Stimulated activated CD8-positive, alpha-beta memory T cell treated with anti-CD3 and anti-CD28 coated beads, Interleukin-4, amount 100 ng/mL, for 4 hours (primary cell): ENCODE measurements at regions not wholly inside any gene's neighbourhood (a gene's known extent, or its start where the extent isn't known, plus 50 kb on each side); places are given as distances from the start of the nearest gene placed in this dataset.

Experiments
- DNase-seq, 2 donors: peaks; one replicate each; pipeline ENCODE4 v3.0.0-alpha.2; 2020; ENCODE audit warnings: low read depth in 2 of 2, low spot score in 1 of 2

DNA sequence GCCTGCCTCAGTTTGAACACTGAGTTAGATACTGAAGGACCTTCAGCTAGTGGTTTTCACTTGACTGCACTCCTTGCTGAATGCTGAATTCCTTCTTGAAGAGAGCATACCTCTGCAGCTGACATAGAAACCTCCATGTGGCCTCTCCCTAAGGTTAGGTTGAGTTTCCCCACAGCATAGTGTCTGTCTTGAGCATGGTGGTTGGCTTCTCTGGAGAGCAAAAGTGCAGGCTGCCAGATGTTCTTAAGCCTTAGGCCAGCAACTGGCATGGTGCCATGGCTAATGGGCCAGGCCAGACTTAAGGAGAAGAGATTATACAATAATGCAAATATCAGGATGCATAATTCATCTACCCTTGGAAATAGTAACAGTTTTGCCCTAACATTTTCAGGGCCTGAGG lies 545.6 kb upstream of the ZNF385D start:
- DNase-seq: no peak

DNA sequence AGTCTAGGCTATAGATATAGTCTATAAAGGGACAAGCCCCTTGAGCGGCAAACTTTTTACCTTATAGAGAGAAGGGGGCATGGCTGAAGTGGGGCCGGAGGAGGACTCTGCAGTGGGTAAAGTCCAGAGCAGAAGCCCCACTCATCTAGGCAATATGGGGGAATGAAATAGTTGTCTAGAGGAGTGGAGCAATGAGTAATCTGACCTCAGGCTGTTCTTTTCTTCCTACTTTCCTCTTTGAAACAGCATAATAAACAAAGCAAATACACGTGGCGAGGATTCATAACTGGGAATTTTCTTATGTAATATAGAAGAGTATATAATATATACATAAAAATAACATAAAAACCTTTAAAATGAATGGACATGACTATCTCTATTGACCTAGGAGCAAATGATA lies 546.4 kb upstream of the ZNF385D start:
- DNase-seq: no peak

DNA sequence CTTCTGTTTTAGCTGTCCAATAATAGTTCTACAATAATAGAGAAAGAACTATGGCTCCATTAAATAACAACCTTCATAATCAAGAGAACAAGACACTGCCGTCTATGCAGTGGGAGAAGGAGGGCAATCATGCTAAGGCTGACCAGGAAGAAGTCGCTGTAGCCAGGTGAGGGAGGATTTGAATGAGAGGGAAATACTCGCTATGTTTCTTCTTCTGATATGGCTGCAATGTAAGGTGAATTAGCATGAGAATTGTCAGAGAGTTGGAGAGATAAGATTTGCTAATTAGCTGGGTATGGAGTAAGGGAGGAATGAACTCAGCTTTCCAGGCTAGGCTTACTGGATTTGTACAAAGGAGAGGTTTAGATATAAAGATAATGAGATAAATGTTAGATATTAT lies 555.4 kb upstream of the ZNF385D start:
- DNase-seq: no peak

DNA sequence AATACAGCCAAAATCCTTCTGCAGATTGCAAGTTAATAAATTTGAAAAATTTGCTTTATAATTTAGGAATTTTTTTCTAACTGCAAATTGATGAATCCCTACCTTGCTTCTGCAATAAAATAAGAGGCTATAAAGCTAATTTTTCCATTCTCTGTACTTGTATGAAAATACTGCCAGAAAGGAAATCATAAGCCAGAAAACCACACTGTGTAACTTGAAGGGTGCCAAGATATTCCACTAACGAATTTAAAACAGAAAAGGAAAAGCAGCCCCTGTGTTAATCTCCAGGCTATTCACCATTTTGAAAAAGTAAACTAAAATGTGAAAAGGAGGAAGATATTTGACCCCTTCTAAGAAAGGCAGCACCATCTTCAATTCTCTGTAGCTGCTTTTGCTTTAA lies 557.9 kb upstream of the ZNF385D start:
- DNase-seq: no peak

DNA sequence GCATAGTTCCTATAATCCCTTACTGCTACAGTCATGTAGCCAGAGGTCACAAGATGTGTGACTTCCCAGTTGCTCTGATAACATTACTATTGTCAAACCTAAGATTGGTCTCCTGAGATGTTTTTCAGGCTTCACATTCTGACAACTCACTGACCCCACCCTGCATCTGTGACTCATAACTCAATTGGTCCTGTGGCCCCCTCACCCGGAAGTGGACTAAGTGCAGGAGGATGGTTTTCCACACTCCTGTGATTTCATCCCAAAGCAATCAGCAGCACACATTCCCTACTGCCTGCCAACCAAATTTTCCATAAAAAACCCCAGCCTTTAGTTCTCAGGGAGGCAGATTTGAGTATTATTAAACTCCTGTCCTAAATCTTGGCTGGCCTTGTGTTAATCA lies 564.9 kb upstream of the ZNF385D start:
- no peak for DNase-seq

DNA sequence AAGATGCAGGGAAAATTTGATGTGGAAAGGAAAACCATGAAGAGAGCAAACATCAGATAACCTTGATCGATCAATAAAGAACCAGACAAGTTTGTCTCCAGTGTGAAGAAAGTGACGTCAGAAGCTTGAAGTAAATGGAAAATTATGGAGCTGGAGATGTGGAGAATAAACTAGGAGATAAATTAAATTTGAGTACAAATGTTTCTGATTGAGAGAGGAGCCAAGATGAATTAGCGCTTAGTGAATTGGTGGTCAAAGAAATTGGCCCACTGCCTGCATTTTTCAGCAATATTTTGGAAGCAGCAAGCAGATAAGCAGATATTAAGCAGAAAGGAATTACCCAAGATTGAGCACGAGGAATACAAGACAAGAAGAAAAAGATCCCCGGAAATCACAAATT lies 567.3 kb upstream of the ZNF385D start:
- no peak for DNase-seq

DNA sequence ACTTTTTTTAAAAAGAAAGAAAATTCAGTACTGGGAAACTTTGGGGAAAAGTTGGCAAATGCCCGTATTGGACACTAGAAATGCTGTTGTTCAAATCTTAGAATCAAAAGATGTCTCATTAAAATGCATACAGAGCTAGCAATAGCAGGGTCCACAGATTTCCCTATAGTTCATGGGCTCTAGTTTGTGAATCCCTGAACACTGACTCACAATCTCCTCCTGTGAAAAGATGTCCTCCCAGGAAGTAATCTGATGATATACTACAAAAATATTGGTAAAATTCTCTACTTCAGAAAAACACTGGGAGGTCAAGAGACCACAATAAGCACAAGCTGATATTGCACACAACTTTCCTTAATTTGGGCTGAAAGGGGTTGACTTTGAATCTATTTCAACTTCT lies 568.4 kb upstream of the ZNF385D start:
- DNase-seq: no peak

DNA sequence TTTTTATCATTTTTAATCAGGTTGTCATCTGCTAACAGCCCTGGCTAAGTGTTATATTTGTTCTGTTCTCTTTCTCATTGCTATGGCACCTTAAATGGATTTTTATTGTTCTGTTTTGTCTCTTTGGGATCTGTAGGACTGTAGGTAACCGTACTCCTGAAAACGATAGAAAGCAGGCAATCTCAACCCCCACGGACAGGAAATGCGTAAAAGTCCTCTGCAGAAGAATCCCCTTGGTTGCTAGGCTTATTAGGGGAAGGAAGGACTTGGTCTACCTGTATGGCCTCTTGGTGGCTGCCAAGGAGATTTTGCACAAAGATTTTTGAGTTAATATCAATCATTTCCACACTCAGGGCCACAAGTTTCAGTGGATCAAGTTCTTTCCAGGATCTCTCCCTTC lies 571.9 kb upstream of the ZNF385D start:
- DNase-seq: no peak

DNA sequence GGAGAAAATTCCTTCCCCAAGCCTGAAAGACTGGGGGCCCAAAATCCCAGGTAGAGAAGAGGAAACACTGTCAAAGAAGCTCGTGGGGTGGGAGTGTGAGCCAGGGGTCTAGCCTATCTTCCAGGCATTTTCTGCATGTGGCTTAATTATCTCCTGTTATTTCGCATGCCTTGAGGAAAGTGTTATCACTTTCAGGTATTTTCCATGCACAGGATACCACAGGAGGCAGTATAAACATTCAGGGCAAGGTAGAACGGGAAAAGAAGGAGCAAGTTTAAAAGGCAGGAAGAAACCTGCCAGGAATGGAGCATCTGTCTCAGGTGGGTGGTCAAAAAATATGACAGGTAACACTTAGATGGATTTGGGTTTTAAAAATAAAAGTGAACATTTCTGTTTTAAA lies 575.3 kb upstream of the ZNF385D start:
- no peak for DNase-seq

DNA sequence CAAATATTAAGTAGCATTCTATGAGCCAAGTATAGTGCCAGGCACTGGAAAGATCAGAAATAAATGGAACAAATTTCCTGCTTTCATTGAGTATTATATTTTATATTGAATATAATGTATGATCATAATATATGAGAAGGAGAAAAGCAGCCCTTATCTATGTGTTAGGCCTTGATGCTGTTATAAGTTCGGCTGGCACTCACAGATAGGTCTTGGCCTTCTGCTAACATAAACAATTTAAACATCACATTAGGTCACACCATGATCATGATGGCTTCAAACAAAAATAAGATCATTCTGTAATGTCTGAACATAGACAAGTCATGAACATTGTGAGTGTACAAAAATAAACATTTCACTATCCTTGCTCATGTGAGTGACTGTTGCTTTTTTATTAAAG lies 584.0 kb upstream of the ZNF385D start:
- DNase-seq: no peak

DNA sequence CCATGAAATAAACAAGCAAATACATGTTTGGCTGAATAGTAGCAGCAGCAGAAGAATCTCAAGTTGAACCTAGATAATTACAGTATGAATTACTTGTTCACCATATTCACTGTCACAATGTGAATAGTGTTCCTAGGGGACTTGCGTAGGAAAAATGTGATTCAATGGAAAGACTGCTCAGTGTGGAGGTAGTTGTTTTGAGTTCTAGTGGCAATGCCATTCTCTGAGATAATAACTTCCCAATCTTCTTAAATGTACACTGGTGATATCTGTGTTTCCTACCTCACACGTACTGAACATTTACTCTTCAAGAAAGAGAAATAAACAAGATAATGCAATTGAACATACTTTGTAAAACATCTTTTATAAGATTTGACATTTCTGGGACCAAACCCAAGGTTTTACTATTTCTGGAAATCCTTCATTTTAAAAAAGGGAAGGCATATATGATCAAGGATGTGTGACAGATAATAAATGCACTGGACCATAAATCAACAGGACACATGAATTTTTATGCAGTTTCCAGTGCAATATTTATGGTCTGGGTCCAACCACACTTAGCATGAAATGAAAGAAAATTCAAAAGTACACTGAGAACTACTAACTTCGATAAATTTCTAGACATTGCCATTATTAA lies 598.3 kb upstream of the ZNF385D start:
- no peak for DNase-seq

DNA sequence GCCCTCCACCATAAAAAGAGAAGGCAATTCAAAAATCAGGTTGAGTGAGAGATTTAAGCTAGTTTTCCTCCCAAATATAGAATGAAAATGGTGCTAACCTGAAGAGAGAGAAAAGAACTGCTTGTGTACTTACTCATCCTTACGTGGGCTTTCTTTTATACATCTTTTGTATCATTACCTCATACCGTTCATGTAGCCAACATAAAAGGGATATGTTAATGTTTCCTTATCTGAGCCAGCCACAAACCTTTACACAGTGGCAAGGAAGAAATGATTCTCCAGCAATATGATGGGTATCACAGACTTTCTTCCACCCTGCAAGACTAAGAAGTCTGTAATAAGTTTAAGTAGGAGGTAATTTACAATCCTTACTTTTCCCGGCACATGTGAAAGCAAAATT lies 600.8 kb upstream of the ZNF385D start:
- DNase-seq: no peak

DNA sequence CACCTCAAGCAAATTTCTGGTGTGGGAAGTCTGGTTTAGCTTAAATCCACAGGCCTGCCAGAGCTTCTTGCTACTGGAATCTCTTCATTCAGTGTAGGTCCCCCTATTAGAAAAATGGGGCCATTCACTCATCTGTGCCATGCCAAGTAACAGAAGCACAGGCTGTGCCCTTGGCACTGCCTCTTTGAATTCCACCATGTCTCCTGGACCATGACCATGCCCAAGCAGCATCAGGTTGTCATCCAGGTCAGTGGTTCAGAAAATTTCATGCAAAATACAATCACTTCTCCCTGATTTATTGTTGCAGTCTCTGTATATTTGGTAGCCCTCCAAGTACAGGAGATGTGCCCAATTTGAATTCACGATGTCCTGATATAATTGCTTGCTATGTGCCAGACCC lies 602.1 kb upstream of the ZNF385D start:
- DNase-seq: no peak

DNA sequence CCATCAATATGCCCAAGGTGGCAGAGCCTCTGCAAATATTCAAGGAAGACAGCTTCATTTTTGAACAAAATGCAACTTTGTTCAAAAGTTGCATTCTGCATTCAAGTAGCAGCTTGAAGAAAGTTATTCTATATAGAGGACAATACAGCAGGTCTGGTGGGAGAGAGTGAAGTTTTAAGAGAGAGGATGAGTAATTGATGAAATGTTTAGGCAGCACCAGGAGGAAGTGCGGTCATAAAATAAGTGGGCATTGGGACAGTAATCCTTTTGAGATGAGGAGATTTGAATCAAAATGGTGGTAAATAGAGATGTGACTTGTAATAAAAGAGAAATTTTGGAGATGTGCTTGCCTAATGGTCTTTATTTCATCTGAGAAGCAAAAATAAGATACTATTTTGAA lies 607.3 kb upstream of the ZNF385D start:
- no peak for DNase-seq

DNA sequence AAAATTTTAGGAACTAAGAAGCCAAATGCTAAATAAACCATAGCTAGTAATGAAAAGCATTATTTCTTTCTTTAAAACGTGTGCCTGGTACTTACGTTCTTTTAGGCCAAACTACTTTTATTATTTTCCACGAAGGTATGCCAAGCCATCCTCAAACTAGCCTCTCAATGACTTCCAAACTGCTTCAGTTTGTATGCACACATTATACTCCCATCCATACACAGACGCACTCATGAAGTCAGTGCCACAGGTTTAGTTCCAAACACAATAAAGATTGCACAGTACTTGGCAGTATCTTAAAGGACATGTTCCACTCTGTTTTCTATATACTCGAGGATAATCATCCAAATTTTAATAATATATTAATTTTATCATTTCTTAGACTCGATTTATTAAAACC lies 609.2 kb upstream of the ZNF385D start:
- no peak for DNase-seq

DNA sequence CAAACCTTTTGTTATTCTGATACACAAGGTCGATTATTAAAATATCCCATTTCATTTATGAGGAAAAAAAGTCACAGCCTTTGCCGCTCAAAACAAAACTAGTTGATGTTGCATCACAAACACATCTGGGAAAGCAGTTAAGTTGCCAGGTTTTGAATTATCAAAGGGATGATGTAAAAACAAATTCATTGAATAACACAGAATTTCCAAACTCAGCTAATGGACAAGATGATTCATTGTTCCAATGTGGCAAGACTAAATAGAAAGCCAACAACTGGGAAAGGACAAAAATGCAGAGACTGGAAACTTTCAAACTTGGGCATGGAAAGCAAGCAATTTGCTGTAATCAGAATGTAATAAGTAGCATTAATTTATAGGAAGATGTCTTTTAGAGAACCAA lies 610.0 kb upstream of the ZNF385D start:
- DNase-seq: no peak

DNA sequence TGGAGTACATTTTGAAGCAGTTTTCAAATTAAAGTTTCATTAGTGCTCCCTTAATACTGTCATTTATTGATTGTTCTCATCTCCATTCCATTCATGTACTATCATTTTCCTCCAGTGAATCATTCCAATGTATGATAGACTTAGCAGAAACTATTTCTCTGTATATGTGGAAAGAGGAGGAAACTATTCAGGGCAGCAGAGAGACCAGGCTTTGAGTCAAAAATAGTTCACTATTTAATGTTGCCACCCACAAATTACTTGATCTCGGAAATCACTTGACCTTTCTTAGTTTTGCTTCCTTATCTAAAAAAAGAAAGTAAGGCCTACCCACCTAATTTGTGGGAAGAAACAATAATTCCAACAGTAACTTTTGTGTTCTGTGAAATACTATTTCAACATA lies 610.5 kb upstream of the ZNF385D start:
- DNase-seq: no peak

DNA sequence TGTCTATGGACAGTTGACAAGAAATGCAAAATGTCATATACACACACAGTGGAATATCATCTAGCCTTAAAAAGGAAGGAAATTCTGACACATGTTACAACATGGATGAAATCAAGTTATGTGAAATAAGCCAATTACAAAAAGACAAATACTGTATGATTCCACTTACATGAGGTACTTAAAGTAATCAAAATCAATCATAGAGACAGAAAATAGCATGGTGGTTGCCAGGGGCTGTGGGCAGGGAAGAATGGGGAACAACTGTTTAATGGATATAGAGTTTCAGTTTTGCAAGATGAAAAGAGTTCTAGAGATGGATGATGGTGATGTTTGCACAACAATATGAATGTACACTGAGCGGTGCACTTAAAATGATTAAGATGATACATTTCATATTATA lies 613.8 kb upstream of the ZNF385D start:
- no peak for DNase-seq

DNA sequence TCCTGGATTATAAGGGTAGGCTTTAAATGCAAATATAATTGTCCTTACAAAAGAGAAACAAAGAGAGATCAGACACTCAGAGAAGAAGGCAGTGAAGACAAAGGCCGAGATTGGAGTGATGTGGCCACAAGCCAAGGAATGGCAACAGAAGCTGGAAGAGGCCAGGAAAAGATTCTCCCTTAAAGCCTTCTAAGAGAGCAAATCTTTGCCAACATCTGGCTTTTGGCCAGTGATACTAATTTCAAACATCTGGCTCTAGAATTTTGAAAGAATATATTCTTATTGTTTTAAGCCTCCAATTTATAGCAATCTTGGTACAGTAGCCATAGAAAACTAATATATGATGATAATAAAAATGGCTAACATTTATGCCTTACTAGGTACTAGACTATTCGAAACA lies 615.8 kb upstream of the ZNF385D start:
- no peak for DNase-seq

DNA sequence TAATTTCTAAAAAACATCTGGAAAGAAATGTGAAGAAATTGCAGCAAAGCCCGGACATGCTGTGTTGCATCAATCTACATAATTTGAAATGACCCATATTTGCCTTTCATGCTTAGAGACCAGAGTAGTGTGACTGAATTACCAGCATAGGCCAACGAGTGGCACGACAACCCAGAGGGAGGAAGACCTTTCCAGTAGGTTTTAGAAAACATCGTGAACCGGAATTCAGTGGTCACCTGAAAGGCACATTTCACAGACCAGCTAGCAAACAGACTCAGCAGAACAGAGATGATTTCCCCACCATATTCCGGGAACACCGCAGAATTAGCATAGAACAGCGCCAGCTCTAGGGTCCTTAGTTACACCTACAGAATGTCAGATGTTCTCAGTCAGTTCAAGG lies 620.0 kb upstream of the ZNF385D start:
- DNase-seq: no peak

DNA sequence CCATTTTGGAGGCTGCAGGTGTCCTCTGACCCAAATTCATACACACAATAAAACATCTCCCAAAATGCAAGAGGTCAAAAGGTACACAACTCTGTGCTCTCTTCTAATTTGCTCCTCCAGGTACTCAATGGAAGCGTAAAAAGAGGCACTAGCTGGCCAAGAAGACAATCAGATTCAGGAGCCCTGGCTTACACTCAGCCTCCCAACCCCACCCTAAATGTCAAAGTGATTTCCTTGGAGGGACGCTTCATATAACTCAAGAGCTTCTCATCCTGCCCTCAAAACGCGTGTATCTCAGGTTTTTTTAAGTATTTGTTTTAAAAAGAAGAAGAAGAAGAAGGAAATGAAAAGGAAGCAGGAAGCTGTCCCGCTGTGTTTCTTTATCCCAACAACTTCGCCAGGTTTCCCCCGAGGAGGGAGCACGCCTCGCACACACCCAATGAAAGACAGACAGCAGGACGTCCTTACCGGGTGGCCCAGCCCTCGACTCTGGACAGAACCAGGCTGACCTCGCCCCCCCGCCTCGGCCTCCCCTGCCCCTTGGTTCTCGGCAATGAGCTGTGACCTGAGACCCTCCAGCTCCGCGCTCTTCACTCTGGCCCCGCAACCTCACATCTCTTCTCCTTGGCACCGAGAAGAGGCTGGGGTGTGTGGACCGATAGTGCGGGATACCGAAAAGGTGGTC lies 620.7 kb upstream of the ZNF385D start:
- DNase-seq: no peak

DNA sequence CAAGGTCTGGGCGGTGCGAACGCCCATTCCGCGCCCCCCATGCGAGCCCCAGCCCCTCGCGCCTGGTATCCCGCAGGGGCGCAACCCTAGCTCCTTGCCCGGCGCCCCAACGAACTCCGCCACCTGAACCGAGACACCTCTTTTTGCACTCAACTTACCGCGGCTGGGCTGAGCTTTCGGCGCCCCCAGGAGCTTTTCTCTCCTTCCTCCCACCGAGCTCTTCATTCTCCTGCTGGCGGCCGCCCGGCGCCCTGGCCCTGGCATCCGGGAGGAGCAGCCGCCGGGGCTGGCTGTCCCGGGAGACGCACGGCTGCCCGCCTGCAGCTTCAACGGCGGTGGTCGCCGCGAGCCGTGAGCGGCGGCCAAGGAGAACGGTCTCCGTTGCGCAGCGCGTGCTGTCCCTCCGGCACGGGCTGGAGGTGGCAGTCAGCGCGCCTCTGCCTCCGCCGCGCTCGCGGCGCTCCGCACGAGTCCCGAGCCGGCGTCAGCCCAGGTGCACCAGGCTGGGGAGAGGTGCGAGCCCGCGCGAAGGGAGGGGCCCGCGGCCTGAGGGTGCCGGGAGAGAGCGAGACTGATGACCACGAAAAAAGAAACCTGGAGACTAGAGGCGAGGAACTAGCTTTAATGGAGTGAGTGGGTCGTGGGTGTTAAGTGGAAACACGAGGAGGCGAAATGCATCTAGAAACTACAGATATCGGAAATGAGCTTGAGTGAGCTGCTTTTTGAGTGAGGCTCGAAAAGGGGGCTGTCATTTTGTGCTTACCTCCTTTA lies 621.5 kb upstream of the ZNF385D start:
- DNase-seq: no peak

DNA sequence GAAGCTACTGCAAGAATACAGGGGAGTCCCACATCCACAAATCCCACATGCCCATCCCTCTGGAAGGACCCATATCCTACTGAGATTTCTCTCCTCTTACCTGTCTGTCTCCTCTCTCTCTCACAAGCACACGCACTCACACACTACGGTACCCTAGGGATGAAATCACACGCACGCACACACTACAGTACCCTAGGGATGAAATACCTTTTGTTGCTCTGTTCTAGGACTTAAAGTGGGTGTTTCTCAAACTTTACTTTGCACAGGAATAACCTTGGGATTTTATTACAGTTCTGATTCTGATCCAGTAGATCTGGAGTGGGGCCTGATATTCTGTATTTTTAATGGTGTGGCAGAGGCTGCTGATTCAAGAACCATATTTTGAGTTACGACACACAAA lies 622.2 kb upstream of the ZNF385D start:
- DNase-seq: no peak
